Cerebellar cortex (tissue), 1 donor: ENCODE measurements at regions not wholly inside any gene's neighbourhood (a gene's known extent, or its start where the extent isn't known, plus 50 kb on each side); places are given as distances from the start of the nearest gene placed in this dataset.
A peak's percentile ranks its signal among the peaks of the same experiment; 100 is the strongest.

Source experiments
- DNase-seq: peaks from one replicate; pipeline ENCODE4 v3.0.0-alpha.2; 2015; ENCODE audit warnings: low spot score

DNA sequence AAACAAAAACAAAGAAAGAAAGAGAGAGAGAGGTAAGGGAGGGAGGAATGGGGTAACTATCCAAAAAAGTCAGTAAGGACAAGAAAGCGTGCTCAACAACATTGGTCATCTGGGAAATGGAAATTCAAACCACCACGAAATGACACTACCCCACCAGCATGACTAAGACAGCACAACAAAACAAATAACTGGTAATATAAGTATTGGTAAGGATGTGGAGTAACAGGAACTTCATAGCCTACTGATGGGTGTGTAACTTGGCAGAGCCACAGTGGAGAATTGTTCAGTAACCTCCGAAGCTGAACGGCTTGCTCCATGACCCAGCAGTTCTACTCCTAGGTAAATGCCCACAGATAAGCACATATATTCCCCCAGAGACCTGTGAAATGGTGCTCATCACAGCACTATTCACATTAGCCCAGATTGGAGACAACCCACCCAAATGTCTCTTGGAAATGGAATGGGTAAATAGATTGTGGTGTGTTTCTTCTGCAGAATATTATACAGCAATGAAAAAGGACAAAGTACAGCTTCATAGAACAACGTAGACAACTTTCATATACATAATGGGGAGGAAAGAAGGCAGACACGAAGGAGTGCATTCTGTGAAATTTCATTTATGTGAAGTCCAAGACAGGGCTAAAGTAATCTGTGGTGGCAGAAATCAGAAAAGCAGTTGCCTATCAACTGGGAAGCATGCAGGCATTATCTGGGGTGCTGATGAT lies 95.5 kb upstream of the ATP6AP2 start:
- DNase-seq: no peak

- DNase-seq: no peak
Observed at GRCh38 chrX:40484408-40485091, 96.2 kb upstream of the ATP6AP2 start.

- DNase-seq: no peak
Observed at GRCh38 chrX:40483502-40483901, 97.3 kb upstream of the ATP6AP2 start.

- DNase-seq: no peak
Observed at GRCh38 chrX:40479777-40480318, 100.9 kb upstream of the ATP6AP2 start.

GRCh38 chrX:40478474-40479065 lies 102.2 kb upstream of the ATP6AP2 start:
- no peak for DNase-seq

- DNase-seq: no peak
Observed at GRCh38 chrX:40476958-40477357, 103.8 kb upstream of the ATP6AP2 start.

GRCh38 chrX:40474645-40475044 lies 106.1 kb upstream of the ATP6AP2 start:
- peak; percentile 3 for DNase-seq

GRCh38 chrX:40474205-40474626 lies 106.6 kb upstream of the ATP6AP2 start:
- DNase-seq: peak; percentile 27

DNA sequence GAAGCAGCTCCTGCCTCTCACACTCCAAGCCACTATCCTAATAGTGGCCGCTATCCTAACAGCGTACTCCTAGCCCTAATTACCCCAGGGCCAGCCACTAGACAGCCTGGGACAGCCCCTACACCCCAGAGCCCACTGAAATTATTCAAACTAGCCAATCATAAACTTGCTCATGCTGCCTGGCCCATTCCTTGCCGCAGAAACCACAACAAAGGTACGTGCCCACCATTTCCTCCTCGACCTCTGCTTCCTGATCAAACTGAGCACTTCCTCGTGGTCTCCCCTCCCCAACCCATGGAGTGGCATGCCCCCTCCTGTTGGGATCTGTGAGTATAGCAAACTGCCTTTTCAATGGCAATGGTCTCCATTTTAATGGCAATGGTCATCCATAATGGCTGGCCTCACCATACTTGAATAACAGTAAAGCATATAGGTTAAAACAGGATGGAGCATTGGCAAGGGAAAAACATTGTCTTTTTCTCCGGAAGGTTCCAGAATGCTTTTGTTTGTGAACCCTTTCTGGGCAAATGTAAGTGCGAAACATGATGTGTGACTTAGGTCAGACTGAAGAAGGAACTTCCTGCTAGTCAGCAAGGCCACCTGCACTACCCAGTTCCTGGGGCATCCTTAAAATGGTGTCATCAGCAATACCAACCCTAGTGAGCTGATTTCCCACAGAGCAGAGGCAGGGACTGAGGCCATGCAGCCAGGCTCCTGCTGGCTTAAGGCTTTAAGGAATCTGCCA lies 107.1 kb upstream of the ATP6AP2 start:
- DNase-seq: no peak

DNA sequence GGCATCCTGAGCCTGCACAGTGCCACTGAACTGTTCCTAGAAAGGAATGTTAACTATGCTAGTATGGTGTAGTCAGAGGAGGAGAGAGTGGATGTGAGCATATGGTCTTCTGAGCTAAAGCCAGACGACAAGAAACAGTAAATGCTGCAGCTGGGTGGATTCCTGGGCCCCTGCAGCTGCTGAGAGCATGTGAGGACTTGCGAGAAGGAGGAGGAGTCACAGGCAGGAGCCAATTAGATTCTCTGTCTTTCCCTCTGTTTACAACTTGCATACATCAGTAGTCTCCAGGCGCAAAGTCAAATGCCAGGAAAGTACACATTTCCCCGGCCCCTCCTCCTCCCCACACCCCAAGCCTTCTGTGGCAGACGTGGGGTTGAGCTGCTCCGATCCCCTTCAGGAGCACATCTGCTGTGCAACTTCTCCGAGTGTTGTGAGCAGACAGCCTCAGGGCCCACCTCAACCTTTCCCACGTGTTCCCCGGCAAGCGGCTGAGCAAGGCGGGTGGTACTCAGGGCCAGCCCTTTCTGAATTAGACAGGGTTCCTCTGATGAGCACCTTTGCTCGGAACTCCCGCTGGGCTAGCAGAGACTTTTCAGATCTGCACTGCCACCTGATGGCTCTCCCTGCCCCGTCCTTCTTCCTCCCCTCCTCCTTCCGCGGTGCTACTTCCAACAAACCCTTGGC lies 108.7 kb upstream of the ATP6AP2 start:
- DNase-seq: peak; percentile 22

DNA sequence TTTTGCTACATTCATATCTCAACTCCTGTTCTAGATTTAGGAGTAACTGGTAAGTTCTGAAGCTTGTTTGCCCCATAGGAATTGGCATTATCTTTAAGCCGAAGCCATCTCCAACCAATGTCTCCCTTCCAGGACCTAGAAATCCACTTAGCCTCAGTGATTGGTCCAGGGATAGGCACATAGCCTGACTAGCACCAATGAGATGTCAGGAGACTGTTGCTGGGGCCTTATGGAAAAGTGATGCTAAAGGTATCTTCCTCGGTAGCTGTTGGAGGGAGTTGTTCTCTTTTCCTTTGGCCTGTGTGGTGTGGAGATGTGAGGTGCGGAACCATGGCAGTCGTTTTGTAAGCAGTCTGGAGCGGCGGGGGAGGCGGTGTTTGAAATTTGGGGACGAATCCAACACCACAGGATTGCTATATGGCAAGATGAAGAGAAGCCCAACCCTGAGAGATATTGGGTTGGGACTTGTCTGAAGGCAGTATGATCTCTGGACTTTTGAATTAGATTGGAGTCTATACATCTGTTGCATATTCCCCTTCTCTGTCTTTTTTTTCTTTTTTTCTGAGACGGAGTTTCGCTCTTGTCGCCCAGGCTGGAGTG lies 109.8 kb upstream of the ATP6AP2 start:
- DNase-seq: no peak

DNA sequence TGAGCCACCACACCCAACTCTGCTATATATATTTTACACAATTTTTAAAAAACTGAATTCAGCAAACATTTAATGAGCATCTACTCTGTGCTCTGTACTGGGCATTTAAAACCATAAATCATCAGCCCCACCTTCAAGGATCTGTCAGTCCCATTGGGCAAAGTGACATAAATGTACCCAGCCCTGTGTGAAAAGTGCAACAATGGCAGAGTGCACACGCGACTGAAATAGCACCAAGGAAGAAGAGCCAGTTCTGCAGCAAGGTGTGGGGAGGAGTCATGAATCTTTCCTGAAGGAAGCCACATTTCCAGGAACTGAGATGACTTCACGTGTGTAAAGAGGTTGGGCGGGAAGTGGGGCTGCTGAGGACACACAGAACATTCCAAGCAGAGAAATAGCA lies 111.5 kb upstream of the ATP6AP2 start:
- DNase-seq: no peak

GRCh38 chrX:40468033-40468846 lies 112.5 kb upstream of the ATP6AP2 start:
- DNase-seq: peak; percentile 50

DNA sequence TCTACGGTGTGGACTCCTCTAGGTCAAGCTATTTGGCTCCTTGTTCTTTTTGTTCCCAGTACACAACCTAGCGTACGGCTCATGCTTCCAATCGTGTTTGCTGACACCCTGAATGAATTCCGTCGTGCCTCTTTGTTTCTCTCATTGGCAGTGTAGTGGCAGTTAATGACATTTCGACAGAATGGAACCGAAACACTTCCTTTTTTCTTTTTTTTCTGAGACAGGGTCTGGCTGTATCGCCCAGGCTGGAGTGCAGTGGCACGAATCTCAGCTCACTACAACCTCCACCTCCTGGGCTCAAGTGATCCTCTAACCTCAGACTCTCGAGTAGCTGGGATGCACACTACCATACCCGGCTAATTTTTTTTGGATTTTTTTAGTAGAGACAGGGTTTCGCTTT lies 113.3 kb upstream of the ATP6AP2 start:
- no peak for DNase-seq

- DNase-seq: no peak
Observed at GRCh38 chrX:40465735-40466551, 114.8 kb upstream of the ATP6AP2 start.

DNA sequence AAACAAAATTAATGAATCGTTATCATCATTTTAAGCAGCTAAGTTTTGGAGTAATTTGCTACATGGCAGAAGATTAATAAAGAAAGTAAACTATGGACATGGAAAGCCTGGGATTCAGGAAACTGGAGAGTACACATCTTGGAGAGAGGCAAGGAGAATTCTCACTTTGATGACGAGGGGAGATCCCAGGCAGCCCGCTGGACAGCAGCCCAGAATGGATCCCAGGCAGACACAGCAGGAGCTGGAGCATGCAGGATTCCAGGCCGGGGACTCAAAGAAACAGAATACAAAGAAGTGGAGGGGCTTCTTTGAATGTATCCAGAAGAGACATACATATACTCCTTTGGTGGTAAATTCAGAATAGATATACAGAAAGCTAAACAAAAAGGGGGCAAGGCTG lies 118.0 kb upstream of the ATP6AP2 start:
- DNase-seq: no peak

- no peak for DNase-seq
Observed at GRCh38 chrX:40460926-40461325, 119.8 kb upstream of the ATP6AP2 start.

GRCh38 chrX:40459571-40460158 lies 121.1 kb upstream of the ATP6AP2 start:
- no peak for DNase-seq

GRCh38 chrX:40457406-40457805 lies 123.4 kb upstream of the ATP6AP2 start:
- DNase-seq: no peak
